Left kidney (tissue), 1 donor: ENCODE measurements at regions not wholly inside any gene's neighbourhood (a gene's known extent, or its start where the extent isn't known, plus 50 kb on each side); places are given as distances from the start of the nearest gene placed in this dataset.
"Not testable (repeated sequence)": the region's sequence is repeated elsewhere in the genome, so short reads cannot be mapped to it uniquely, and the experiment has no call there.

Experiments
- DNase-seq: peaks from one replicate; pipeline ENCODE4 v3.0.0-alpha.2; 2013

DNA sequence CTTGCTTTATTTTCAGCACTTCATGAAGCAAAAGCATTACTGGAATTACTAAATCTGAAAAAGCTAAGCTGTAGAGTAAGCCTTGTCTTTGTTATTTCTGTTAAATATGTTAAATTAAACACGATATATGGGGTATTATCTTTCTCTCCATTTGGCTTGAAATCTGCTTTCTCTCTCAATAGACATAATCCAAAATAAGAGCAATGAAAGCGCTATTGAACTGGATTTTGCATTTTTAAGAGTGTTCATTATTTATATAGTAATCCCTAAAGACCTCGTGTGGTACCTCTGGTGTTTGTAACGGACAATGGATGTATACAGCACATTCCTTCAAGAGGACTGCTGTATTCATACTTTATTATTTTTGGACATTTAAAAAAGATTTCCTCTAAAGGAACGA, 91.5 kb upstream of the KCNE2 start:
- DNase-seq = no peak

DNA sequence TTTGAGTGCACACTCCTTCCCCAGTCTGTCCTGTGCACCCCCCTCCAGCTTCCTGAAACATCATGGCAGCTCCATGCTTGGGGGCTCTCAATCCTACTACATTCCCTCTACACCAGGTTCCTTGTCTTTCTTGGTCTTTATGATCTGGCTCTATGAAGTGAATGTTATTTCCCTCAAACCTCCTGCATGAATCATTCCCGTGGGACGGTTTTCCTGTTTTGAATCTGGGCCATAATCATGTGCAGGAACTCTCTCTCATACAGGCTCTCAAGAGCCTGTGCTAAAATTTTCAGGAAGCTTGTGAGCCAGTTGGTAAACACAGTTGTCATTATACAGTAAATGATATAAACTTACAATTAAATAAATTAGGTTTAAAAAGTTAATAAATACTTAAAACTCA, 89.8 kb upstream of the KCNE2 start:
- DNase-seq = no peak

DNA sequence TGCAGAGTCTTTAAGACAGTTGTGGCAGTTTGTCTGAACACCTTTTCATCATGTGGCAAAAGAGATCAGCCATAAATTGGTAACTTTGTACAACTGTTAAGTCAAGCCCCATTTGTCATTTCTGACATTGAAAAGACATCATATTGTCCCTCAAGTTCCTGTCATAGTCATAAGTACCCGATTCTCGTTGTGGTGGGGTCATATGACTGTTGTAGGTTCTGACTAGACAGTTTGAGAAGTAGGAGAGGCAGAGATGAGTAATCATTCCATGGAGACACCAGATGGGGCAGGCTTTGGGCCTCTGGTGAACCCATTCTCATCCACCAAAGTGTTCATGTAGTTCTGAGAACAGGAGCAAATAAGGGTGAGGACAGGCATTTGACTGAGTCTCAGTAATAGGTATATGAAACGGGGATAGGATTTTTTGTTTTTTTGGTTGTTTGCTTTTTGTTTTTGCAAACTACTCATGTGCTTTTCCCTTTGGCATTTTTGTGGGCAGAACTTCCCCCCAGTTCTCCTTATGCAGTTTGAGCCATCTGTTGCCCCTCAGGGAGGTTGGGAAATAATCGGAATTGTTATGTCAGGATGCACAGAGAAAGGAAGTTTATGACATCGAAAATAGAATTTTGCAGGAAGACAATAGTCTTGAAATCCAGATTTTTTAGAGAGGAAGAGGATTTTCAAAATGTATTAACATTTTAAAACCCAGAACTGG, 86.9 kb upstream of the KCNE2 start:
- DNase-seq = no peak

DNA sequence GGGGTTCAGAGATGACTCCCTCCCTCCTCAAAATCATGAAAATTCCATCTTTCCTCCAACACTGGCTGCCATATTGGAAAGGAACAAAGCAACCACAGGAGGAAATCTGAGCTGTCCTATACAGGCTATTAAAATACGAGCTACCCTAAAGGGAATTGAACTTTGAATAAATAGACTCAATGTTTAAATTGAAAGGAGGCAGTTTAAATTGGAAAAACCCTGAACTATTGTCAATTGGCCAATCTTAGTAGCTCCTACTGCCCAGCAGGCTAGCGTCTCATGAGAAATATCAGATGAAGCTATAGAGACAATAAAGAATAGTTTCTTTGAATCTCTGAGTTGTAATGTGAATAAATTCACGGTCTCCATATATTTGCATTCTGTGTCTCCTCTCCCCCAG, 85.4 kb upstream of the KCNE2 start:
- no peak for DNase-seq

DNA sequence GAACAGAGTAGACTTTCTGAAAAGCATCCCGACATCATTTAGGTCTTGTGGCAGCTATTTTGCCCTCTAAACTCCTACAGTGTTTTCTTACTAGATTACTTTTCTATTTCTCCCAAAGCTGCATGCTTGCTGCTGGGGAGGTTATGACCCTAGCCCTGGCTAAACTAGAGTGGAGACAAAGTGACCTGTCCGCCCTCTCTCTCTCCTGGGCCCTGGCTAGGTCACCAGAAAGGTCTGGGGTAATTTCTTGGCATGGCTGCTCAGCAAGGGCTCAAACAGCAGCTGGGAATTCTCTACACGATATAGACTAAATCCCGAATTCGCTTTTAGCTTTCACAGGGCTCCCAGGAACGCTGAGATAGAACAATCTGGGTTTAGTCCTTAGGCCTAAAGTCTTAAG, 84.5 kb upstream of the KCNE2 start:
- no peak for DNase-seq

DNA sequence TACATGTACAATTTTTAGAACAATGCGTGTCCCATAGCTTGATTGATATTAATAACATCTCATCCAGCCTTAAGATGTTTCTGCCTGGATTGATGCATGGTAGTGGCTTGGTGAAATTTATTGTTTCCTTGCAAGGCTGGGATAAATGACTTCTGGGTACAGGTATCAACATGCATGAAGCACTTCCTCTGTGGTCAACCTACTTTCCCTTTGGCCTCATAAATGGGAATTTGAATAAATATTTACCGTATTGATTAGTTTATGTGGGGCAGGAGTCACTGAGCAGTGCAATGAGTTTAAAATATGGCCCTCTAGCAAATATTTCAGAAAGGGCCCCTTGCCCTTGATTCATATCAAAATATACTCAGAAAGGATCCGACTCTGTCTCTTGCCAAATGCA, 83.9 kb upstream of the KCNE2 start:
- DNase-seq = no peak

DNA sequence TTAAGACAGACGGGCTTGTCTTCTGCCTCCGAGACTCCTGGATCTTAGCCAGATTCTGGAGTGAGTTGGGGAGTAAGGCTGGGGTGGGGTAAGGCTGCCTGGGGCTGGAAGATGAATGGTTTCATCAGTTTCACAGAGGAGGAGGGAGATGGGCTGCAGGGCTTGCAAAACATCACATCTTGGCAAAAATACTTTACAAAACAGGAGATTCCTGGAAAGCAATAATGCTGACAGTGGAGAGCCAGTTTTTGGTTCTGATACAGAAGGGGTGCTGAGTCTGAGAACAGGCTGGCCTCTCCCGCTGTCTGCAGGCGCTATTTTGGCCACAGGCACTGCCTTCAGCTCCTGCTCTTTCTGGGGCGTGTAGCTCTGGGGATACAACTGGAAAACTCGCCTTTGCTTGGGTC, 83.4 kb upstream of the KCNE2 start:
- DNase-seq = peak; percentile 7

DNA sequence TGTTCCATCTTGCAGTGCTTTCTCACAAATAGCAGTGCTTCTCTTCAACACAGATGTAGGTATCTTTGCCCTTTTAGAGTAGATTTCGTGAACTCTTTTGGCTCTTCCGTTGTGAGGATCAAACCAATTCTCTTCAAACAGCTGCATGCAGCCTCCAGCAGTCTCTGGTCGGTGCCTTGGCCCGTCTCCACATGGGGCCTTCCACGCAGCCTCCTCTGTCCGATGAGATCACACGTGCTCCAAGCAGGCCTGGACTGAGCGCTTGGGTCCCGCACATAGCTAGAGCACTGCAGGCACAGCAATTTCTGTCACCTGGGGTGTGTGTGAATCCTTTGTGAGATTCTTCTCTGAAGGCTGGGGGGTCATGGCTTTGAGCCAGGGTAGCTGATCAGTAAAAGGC, 82.8 kb upstream of the KCNE2 start:
- DNase-seq = no peak

DNA sequence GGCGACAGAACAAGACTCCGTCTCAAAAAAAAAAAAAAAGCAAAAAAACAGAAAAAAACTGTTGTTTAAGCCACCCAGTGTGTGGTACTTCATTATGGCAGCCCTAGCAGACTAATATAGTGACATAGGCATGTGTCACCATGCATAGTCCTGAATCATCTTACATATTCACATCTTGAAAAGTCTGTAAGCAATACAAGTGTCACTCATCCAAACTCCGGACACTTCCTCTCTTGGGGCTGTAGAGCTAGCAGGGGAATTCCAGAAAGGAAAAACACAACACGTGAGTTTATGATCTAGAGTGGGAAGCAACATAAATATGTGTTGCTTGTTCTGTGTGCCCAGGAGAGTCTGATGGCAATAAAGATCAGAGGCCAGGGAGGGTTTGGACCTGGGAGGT, 81.6 kb upstream of the KCNE2 start:
- DNase-seq = no peak

DNA sequence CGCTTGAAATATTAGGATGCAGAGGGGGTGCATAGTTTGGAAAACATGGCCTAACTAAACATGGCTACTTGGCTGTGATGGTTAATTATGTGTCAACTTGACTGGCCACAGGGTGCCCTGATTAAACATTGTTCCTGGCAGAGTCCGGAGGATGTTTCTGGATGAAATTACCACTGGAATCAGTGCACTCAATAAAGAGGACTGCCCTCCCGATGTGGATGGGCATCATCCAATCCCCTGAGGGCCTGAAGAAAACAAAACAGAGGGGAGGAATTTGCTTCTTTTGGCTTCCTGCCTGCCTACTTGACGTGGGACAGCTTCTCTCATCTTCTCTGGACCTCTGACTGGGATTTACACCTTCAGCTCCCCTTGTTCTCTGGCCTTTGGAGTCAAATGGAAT, 79.1 kb upstream of the KCNE2 start:
- DNase-seq = no peak

DNA sequence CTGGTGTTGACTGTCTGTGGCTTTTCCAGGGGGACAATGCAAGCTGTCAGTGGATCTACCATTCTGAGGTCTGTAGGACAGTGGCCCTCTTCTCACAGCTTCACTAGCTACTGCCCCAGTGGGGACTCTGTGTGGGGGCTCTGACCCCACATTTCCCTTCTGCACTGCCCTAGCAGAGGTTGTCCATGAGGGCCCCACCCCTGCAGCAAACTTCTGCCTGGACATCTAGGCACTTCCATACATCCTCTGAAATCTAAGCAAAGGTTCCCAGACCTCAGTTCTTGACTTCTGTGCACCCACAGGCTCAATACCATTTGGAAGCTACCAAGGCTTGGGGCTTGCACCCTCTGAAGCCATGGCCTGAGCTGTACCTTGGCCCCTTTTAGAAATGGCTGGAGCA, 75.8 kb upstream of the KCNE2 start:
- not testable (repeated sequence) for DNase-seq

DNA sequence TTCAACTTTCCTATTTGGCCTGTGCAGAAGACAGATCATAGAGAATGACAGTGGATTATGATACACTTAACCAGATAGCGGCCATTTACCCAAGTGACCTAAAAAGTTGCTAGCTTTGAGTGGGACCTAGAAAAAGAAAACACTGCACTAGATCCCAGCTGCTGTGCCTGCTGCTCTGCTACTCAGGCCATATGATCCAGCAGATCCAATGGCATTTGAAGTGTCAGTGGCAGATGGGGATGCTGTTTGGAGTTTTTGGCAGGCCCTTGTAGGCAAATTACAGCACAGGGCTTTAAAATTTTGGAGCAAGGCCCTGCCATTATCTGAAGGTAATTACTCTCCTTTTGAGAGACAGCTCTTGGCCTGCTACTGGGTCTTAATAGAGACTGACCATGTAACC, 74.0 kb upstream of the KCNE2 start:
- DNase-seq = no peak

DNA sequence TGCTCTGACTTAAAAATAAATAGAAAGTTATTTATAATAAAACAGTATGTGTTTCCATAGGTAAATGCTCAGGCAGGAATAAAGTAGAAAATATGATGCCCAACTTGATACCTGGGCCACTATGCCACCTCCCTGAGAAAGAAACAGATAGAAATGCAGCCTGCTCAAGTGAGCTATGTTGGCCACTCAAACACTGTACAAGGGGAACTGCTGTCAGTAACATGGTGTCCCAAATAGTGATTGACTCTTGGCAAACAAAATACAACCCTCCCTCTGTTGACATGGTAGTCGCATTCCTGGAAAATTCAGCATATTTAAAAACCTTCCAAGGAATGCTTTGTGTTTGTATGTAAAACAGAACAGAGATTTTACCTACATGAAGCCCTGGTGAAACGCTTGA, 66.9 kb upstream of the KCNE2 start:
- no peak for DNase-seq

DNA sequence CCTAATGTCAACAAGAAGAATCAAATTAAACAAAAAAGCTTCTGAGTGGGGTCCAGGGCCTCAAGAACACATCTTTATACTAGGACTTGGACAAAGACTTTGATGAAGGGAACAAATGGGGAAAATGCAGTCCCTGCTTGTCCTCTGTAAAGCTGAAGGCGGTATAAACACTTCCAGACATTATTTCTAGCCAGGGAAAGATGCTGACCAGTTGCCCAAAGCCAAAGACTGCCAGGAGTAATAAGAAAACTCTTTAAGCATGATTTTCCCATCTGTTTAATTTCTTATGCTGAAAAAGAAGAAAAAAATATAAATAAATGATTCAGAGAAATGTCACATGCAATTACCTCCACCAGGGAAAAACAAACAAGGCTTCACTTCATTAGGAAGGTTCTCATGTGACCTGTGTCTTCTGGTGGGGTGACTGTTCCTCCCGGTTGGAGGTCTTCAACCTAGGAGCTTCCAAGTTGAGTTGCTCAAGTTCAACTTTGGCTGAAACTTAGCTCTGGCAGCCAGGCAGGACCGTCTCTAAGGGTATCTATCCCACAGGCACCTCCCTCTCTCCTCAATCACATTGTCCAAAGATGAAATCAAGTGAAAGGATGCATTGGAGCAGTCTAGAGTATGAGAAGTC, 65.2 kb upstream of the KCNE2 start:
- no peak for DNase-seq

DNA sequence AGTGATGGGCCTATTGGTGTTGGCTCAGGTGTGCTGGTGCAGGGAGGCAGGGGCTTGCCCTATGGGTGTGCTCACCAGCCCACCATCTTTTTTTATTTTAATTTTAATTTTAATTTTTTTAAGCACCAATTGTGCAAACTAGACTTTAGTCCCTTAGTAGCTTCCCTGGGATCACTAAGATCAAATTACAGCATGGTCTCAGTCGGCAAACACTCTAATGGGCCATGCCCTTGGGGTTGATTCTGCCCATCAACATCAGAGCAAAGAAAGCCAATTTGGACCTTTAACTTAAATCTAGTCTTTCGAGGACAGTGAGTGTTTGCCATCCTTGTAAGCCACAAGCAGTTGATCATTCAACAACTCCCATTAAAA, 64.7 kb upstream of the KCNE2 start:
- DNase-seq = no peak

DNA sequence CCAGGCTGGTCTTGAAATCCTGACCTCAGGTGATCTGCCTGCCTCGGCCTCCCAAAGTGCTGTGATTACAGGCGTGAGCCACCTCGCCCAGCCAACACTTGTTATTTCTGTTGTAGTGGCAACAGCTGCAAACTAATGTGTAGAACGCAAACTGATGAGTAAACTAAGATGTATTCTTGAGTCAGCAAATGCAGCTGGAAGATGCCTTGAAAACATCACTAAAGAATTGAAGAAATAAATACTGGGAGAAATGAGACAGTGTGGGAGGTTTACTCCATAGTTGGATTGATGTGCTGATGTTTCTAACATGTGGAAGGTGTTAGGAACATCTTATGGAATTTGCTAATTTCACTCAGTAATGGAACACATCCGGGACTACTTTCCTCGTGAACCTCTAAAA, 61.3 kb upstream of the KCNE2 start:
- no peak for DNase-seq

DNA sequence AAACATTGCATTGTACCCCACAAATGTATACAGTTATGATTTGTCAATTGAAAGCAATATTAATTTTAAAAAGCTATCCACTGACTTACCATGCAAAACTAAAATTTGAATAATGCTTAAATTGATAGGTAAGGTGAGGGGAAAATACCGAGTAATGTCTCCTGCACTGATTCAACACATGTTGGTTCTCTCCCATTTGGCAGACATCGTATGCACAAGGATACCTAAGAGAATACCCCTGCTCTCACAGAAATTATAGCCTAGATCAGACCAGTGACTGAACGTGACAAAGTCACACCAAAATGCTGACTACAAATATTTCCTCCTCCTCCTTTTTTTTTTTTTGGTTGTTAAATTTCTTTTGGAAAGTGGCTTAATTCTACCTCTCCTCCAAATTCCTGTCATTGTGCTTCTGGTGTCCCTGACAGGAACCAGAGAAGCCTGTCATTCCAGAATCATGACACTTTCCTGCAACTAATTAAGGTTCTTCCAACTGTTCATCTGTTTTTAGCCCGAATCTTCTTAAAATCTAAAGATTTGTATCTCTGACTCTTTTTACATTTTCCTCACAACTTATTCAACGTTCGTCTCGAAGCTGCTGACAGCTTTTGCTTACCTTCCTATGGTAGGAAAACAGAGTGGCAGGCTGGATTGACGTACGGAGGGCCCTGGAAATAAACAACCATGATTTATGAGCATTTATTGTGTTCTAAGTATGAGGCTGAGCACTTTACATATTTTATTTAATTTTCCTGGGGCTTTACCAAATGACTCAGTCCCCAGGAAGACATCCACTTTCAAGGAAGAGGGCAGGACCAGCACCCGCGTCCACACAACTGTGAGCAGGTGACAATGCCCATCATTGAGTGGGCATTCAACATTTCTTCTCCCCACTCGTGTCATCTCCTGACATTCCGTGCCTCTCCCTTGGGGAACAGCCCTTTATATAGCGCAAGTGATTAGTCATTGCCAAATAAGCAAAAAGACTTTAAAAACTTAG, 57.9 kb upstream of the KCNE2 start:
- no peak for DNase-seq

DNA sequence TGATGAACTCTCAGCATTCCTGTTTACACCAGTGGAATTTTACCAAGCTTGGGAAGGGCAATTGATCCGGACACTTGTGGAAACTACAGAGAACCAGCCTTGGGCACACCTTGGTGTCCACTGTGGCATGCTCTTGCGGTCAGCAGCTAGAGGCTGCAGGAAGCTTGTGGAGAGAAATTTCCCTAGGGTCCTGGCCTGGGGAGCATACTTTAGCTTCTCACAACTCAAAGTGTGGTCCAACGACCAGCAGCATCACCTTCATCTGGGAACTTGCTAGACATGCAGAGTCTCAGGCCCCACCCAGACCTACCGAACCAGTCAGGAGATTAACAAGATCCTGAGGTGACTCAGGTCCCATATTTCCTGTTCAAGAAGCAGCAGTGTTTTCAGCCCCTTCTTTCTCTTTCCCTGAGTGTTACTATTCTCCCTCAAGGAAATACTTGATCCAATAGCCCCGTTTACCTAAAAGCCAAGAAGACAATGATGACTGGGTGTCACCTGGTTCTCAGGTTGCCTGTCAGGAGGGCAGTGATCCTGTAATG, 55.7 kb upstream of the KCNE2 start:
- DNase-seq = no peak

DNA sequence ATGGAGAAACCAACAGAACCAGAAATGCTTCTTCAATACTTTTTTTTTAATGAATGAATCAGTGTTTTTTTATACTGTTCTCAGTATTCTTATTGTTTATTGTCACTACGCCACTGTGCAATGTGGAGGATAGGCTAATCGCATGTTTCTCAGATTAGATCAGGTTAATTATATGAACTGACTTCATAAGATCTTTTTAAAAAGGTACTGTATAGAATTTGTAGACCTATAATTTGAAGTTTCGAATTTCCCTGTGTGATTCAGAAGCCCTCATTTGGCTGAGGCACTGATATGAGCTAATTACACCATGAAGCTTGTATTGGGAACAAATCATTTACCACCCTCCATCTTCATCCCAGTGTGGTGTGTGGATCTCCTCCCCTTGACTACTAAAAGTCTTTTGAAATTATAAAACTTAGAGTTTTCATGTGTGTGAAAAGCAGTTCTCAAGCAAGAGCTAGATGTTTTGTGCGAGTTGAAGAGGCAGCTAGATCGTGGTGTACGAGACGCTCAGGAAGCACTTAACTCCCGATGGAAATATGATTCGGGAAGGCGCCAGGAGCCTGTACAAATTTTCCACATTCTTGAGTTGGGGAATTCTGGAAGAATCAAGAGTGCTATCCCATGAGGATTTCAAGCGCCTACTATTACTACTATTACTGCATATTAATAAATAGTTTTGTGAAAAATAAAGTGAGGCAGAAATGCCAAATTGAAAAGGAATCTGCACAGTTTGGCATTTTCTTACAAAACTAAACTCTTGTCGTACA, 52.1 kb upstream of the KCNE2 start:
- DNase-seq = no peak

DNA sequence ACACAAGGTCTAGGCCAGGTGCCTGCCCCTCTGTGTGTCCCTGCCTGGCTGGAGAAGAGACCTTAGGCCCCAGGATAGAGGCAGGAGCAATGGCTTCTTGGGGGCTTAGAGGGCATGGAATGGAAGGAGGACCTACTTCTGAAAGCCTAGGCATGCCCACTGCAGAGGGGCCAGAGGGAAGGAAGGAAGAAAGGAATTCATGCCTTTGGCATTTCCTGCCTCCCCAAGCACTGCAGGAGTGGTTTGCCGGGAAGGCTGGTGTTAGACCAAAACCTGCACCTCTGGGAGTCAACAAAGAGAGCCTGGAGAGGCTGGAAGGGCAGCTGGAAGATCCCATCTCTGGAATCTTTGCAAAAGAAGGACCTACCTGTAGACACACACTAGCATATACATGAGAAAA, 50.7 kb upstream of the KCNE2 start:
- DNase-seq = no peak
